Nephron (organoid): ENCODE measurements at regions not wholly inside any gene's neighbourhood (a gene's known extent, or its start where the extent isn't known, plus 50 kb on each side); places are given as distances from the start of the nearest gene placed in this dataset.

Experiments used
- H3K27ac Mint-ChIP-seq, 3 experiments: 2 replicates each; pipeline ENCODE4 v1.8.0; 2020; ENCODE audit warnings: mixed read lengths in 3 of 3, mild to moderate bottlenecking in 2 of 3, moderate library complexity in 1 of 3
- H3K27me3 Mint-ChIP-seq: 2 replicates; pipeline ENCODE4 v1.8.0; 2021; ENCODE audit warnings: low read depth, mild to moderate bottlenecking, moderate library complexity, mixed read lengths
- H3K36me3 Mint-ChIP-seq: 2 replicates; pipeline ENCODE4 v1.8.0; 2020; ENCODE audit warnings: low read depth, mixed read lengths
- H3K4me1 Mint-ChIP-seq: 2 replicates; pipeline ENCODE4 v1.8.0; 2020; ENCODE audit warnings: mixed read lengths
- H3K4me3 Mint-ChIP-seq, 3 experiments: 2 replicates each; pipeline ENCODE4 v1.8.0; 2020; ENCODE audit warnings: mild to moderate bottlenecking in 3 of 3, mixed read lengths in 3 of 3, moderate library complexity in 2 of 3
- H3K9me3 Mint-ChIP-seq: 2 replicates; pipeline ENCODE4 v1.8.0; 2020; ENCODE audit warnings: mixed read lengths
- CTCF ChIP-seq, 3 experiments: fragments of 200-600 bp; sonication (generic); IDR thresholded peaks; one replicate each; pipeline ENCODE4 v1.5.0; 2021; ENCODE audit warnings: antibody characterized with exemption in 3 of 3; ENCODE audit not compliant: unreplicated experiment in 3 of 3

DNA sequence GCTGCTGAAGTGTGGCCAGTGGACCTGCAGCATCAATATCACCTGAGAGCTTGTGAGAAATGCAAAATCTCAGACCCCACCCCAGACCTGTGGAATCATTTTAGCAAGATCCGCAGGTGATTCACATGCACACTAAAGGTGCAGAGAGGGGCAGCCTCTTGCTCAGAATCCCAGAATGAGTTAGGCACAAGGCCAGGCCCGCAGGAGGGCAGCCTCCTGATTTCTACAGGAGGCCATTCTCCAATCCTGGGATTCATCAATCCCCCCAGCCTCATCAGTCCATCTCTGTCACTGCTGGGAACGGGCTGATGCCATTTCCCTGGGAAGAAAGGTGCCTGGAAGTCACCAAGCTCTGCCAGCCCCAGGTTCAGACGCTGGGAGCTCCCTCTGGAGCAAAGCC is 63.0 kb upstream of the GPR26 start:
- H3K27ac Mint-ChIP-seq: no peak overlapping the region
- H3K36me3 Mint-ChIP-seq: no peaks in the 10 kb centered on the region
- H3K4me3 Mint-ChIP-seq: no peak overlapping the region
- no peak for TF ChIP-seq CTCF (IDR thresholded peaks at IDR 0.05; ENCODE audit: unreplicated experiment in 3 of 3)
- H3K4me1 Mint-ChIP-seq: no peaks in the 10 kb centered on the region
- H3K9me3 Mint-ChIP-seq: peaks cover 6% of the 10 kb centered on the region
- peaks cover 39% of the 10 kb centered on the region for H3K27me3 Mint-ChIP-seq

DNA sequence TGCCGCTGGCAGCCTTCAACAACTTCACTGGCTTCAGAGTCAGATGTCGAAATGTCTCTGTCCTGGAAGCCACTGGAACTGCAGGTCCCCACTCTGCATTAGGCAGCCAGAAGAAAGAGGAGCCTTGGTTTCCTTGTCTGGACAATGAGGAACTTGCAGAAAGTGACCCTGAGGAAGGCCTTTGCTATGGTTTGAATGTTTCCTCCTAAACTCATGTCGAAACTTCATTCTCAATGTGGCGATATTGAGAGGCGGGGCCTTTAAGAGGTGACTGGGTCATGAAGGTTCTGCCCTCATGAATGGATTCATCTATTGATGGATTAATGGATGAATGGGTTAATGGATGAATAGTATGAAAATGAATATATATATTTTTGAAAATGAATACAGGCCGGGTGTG is 61.6 kb upstream of the GPR26 start:
- no peak for TF ChIP-seq CTCF (IDR thresholded peaks at IDR 0.05; ENCODE audit: unreplicated experiment in 3 of 3)
- Mint-ChIP-seq H3K4me3 (no peak overlapping the region), H3K4me1 (no peaks in the 10 kb centered on the region), H3K27me3 (peaks cover 43% of the 10 kb centered on the region), H3K36me3 (no peaks in the 10 kb centered on the region), H3K27ac (no peak overlapping the region), H3K9me3 (peaks cover 6% of the 10 kb centered on the region)

DNA sequence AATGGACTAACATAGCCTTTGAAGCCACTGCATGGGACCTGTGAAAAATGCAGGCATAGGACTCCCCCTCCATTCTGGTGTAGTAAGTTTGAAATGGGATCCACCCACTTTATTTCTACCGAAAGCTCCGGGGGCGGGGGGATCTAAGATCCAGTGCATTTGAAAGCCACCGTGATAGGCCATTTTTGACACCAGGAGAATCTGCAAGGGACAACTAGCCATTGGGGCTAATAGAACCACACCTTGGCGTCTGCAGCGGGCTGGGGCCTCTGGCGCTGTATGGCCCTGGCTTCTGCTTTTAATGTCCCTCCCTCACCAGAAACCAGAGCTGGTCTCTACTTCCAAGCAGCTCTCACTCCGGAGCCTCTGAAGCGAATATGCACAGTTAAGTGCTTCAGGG is 60.1 kb upstream of the GPR26 start:
- no peak overlapping the region for H3K27ac Mint-ChIP-seq
- H3K36me3 Mint-ChIP-seq: no peaks in the 10 kb centered on the region
- no peak overlapping the region for H3K4me3 Mint-ChIP-seq
- H3K9me3 Mint-ChIP-seq: no peaks in the 10 kb centered on the region
- peaks cover 43% of the 10 kb centered on the region for H3K27me3 Mint-ChIP-seq
- H3K4me1 Mint-ChIP-seq: no peaks in the 10 kb centered on the region
- TF ChIP-seq CTCF (IDR thresholded peaks at IDR 0.05; ENCODE audit: unreplicated experiment in 3 of 3): no peak

- Mint-ChIP-seq H3K27ac (no peak overlapping the region), H3K9me3 (no peaks in the 10 kb centered on the region), H3K27me3 (peaks cover 48% of the 10 kb centered on the region), H3K36me3 (no peaks in the 10 kb centered on the region), H3K4me3 (no peak overlapping the region), H3K4me1 (no peaks in the 10 kb centered on the region)
- TF ChIP-seq CTCF (IDR thresholded peaks at IDR 0.05; ENCODE audit: unreplicated experiment in 3 of 3): no peak
These were observed 59.2 kb upstream of the GPR26 start for GRCh38 chr10:123606955-123607354.

GRCh38 chr10:123607386-123607785 is 58.8 kb upstream of the GPR26 start:
- Mint-ChIP-seq H3K4me3 (no peak overlapping the region), H3K4me1 (no peaks in the 10 kb centered on the region), H3K36me3 (no peaks in the 10 kb centered on the region), H3K27ac (no peak overlapping the region), H3K9me3 (no peaks in the 10 kb centered on the region), H3K27me3 (peaks cover 48% of the 10 kb centered on the region)
- TF ChIP-seq CTCF (IDR thresholded peaks at IDR 0.05; ENCODE audit: unreplicated experiment in 3 of 3): no peak

DNA sequence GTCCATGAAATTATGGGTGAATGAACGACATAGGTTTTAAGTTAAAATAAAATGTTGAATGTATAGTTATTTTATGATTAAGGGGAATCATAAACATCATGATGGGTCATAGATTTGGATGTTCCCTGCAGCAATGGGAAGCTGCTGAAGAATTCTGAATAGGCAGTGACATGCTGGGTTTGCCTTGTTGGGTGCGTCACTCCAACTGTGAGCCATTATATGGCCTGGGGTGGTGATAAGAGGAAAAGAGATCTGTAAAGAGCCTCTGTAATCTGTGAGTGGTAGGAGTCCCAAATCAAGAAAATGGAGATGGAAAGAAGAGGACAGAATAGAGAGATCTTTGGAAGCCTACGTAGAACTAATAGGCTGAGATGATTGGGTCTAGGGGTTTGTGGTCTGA is 58.1 kb upstream of the GPR26 start:
- Mint-ChIP-seq H3K4me1 (no peaks in the 10 kb centered on the region), H3K27ac (no peak overlapping the region), H3K36me3 (no peaks in the 10 kb centered on the region), H3K9me3 (no peaks in the 10 kb centered on the region), H3K27me3 (peaks cover 48% of the 10 kb centered on the region), H3K4me3 (no peak overlapping the region)
- TF ChIP-seq CTCF (IDR thresholded peaks at IDR 0.05; ENCODE audit: unreplicated experiment in 3 of 3): no peak
